HepG2 (cell line): ENCODE measurements at regions not wholly inside any gene's neighbourhood (a gene's known extent, or its start where the extent isn't known, plus 50 kb on each side); places are given as distances from the start of the nearest gene placed in this dataset.

Source experiments
- ATAC-seq: fragments of 200-7000 bp; cut with Tn5 transposase; 3 replicates; pipeline ENCODE4 v1.9.1; 2020; ENCODE audit warnings: mild to moderate bottlenecking, moderate library complexity
- BruUV-seq: library from RNA; stranded (reverse); fragments of 400-500 nt; replicated peaks from 2 replicates; lab custom pipeline; 2021; lab: Mats Ljungman, UMichigan
- CTCF ChIA-PET: fragments of 300-600 bp; formaldehyde crosslinking; extraction: SDS; loops from one replicate; lab custom pipeline; 2021; ENCODE audit warnings: low total read pairs, inconsistent platforms, low intra/inter-chr PET ratio; lab: Yijun Ruan, JAX
- POLR2A ChIA-PET: fragments of 350-600 bp; sonication (Branson Sonifier 250); formaldehyde crosslinking; loops from one replicate; lab custom pipeline; 2020; ENCODE audit warnings: antibody characterized with exemption, inconsistent platforms; lab: Yijun Ruan, JAX
- DNase-seq: peaks from one replicate; pipeline ENCODE4 v3.0.0-alpha.2; 2015; ENCODE audit warnings: low spot score
- FAIRE-seq: peaks from 3 replicates; lab custom pipeline; 2011; peaks lifted over from hg19 to GRCh38; lab: Jason Lieb, UNC
- H2AFZ ChIP-seq: one replicate; pipeline ENCODE4 v1.6.1; 2011; ENCODE audit warnings: low read length, inconsistent platforms
- H3K27ac ChIP-seq: fragments of 300-600 bp; 3 replicates; pipeline ENCODE4 v1.8.0; 2011; ENCODE audit warnings: mixed run types, mild to moderate bottlenecking, mixed read lengths, low read length, inconsistent platforms; ENCODE audit not compliant: insufficient read depth; ENCODE audit errors: extremely low read length
- H3K27me3 ChIP-seq, 2 experiments: fragments of 200-600 bp in 1 of 2; 2 replicates in 1 of 2; 3 replicates in 1 of 2; pipeline versions ENCODE4 v1.6.0 to v1.8.0; 2011; ENCODE audit warnings: low read length in 2 of 2, mild to moderate bottlenecking in 2 of 2, moderate library complexity in 2 of 2, inconsistent platforms in 1 of 2; ENCODE audit not compliant: insufficient read depth in 2 of 2, control insufficient read depth in 1 of 2
- H3K36me3 ChIP-seq, 2 experiments: fragments of 200-600 bp in 1 of 2; replicated peaks in 1 of 2; 2 replicates in 1 of 2; 3 replicates in 1 of 2; pipeline versions ENCODE4 v1.5.1 to v1.8.0; 2011; ENCODE audit warnings: low read length in 2 of 2, inconsistent platforms in 1 of 2; ENCODE audit not compliant: insufficient read depth in 2 of 2, control insufficient read depth in 1 of 2
- H3K4me1 ChIP-seq: 2 replicates; pipeline ENCODE4 v1.5.1; 2012; ENCODE audit warnings: low read length, inconsistent platforms; ENCODE audit not compliant: insufficient read depth
- H3K4me2 ChIP-seq: 2 replicates; pipeline ENCODE4 v1.6.0; 2011; ENCODE audit warnings: low read depth, low read length, inconsistent platforms
- H3K4me3 ChIP-seq, 3 experiments: fragments of 200-600 bp in 1 of 3; sonication (generic), shearing (Covaris generic) in 1 of 3; replicated peaks in 1 of 3; 2 replicates each; pipeline ENCODE4 v1.5.1; 2011 to 2016; ENCODE audit warnings: low read length in 3 of 3, inconsistent platforms in 2 of 3, low read depth in 2 of 3, mild to moderate bottlenecking in 2 of 3, control low read depth in 1 of 3, mixed read lengths in 1 of 3; ENCODE audit not compliant: insufficient read depth in 1 of 3
- H3K79me2 ChIP-seq: one replicate; pipeline ENCODE4 v1.6.1; 2011; ENCODE audit warnings: low read length, inconsistent platforms; ENCODE audit not compliant: insufficient read depth
- H3K9ac ChIP-seq: 2 replicates; pipeline ENCODE4 v1.6.0; 2011; ENCODE audit warnings: mild to moderate bottlenecking, low read depth, low read length, inconsistent platforms; ENCODE audit not compliant: insufficient read depth
- H3K9me3 ChIP-seq: 2 replicates; pipeline ENCODE4 v1.5.1; 2012; ENCODE audit warnings: mild to moderate bottlenecking, low read length
- H4K20me1 ChIP-seq: 2 replicates; pipeline ENCODE4 v1.6.0; 2011; ENCODE audit warnings: inconsistent platforms, mild to moderate bottlenecking, low read length, moderate library complexity; ENCODE audit not compliant: insufficient read depth
- ADNP ChIP-seq: sonication (generic); formaldehyde crosslinking; IDR thresholded peaks from 2 replicates; pipeline ENCODE4 v1.4.0; 2020; ENCODE audit warnings: missing genetic modification reagents
- CBX2 ChIP-seq, 2 experiments: fragments of 200-600 bp in 1 of 2; sonication (generic); formaldehyde crosslinking in 1 of 2; IDR thresholded peaks; 2 replicates each; pipeline versions ENCODE4 v1.7.0 to v1.8.1; 2018 to 2022; ENCODE audit warnings: low read depth in 2 of 2, low read length in 1 of 2, mild to moderate bottlenecking in 1 of 2, missing genetic modification reagents in 1 of 2
- FOXK1 ChIP-seq: sonication (generic); formaldehyde crosslinking; IDR thresholded peaks from 2 replicates; pipeline ENCODE4 v1.4.0; 2020; ENCODE audit warnings: low read depth, missing genetic modification reagents, borderline replicate concordance
- FOXK2 ChIP-seq: fragments of 450-650 bp; IDR thresholded peaks from 2 replicates; pipeline ENCODE4 v1.6.1; 2016
- FOXO1 ChIP-seq: sonication (generic); formaldehyde crosslinking; IDR thresholded peaks from 2 replicates; pipeline ENCODE4 v1.4.0; 2020; ENCODE audit warnings: missing genetic modification reagents
- FOXP1 ChIP-seq, 2 experiments: fragments of 450-650 bp in 1 of 2; IDR thresholded peaks; 2 replicates each; pipeline ENCODE4 v1.6.1; 2017 to 2018; ENCODE audit warnings: antibody characterized with exemption in 1 of 2
- HDAC2 ChIP-seq: sonication (generic); formaldehyde crosslinking; IDR thresholded peaks from 2 replicates; pipeline ENCODE4 v1.4.0; 2020; ENCODE audit warnings: missing genetic modification reagents
- KAT8 ChIP-seq: IDR thresholded peaks from 2 replicates; pipeline ENCODE4 v1.6.1; 2016; ENCODE audit warnings: missing genetic modification reagents, missing compliant biosample characterization
- KDM2A ChIP-seq: sonication (generic); formaldehyde crosslinking; IDR thresholded peaks from 2 replicates; pipeline ENCODE4 v1.4.0; 2020; ENCODE audit warnings: low read depth, missing genetic modification reagents, borderline replicate concordance
- SALL1 ChIP-seq: sonication (generic); formaldehyde crosslinking; IDR thresholded peaks from 2 replicates; pipeline ENCODE4 v1.8.0; 2022; ENCODE audit warnings: mild to moderate bottlenecking, missing genetic modification reagents
- SP5 ChIP-seq: IDR thresholded peaks from 2 replicates; pipeline ENCODE4 v1.6.1; 2016; ENCODE audit warnings: low read depth, borderline replicate concordance
- ZFP1 ChIP-seq: IDR thresholded peaks from 2 replicates; pipeline ENCODE4 v1.6.1; 2016
- ZNF124 ChIP-seq: sonication (generic); formaldehyde crosslinking; IDR thresholded peaks from 2 replicates; pipeline ENCODE4 v1.4.0; 2020; ENCODE audit warnings: missing genetic modification reagents
- ZNF331 ChIP-seq: sonication (generic); formaldehyde crosslinking; IDR thresholded peaks from 2 replicates; pipeline ENCODE4 v1.4.0; 2020; ENCODE audit warnings: missing genetic modification reagents
- ZNF747 ChIP-seq: sonication (generic); formaldehyde crosslinking; IDR thresholded peaks from 2 replicates; pipeline ENCODE4 v1.8.1; 2023; ENCODE audit warnings: missing genetic modification reagents, mild to moderate bottlenecking, borderline replicate concordance
- ZNF788 ChIP-seq: sonication (generic); formaldehyde crosslinking; IDR thresholded peaks from 2 replicates; pipeline ENCODE4 v1.5.0; 2020; ENCODE audit warnings: mild to moderate bottlenecking, missing genetic modification reagents, borderline replicate concordance
- ZNF878 ChIP-seq: sonication (generic); formaldehyde crosslinking; IDR thresholded peaks from 2 replicates; pipeline ENCODE4 v1.8.1; 2023; ENCODE audit warnings: mild to moderate bottlenecking, missing genetic modification reagents, moderate library complexity
- WGBS: methylation state at CpG from one replicate; pipeline ENCODE4 v1.1.6; 2017; ENCODE audit warnings: low lambda C conversion rate; 5-methylcytosine and 5-hydroxymethylcytosine counted together
- in situ Hi-C: cut with HindIII; loops from 2 replicates; pipeline ENCODE4 v1.10.0; 2017; ENCODE audit warnings: low pct_unique_long_range_greater_than_20kb; ENCODE audit not compliant: extremely low pct_ligation_motif_present
- intact Hi-C: fragments of 100-400 bp; cut with micrococcal nuclease; formaldehyde crosslinking; loops from one replicate; pipeline ENCODE4 v1.10.0; 2022; ENCODE audit not compliant: unreplicated experiment
- TF ChIP-seq, protein P1 (sequence below): sonication (generic); formaldehyde crosslinking; IDR thresholded peaks from 2 replicates; pipeline ENCODE4 v1.4.0; 2020; ENCODE audit warnings: missing genetic modification reagents
- TF ChIP-seq, protein P2 (sequence below), 2 experiments: sonication (generic) in 1 of 2; formaldehyde crosslinking in 1 of 2; IDR thresholded peaks; 2 replicates each; pipeline versions ENCODE4 v1.4.0 to v1.6.1; 2018 to 2020; ENCODE audit warnings: missing genetic modification reagents in 2 of 2, borderline replicate concordance in 1 of 2, low read depth in 1 of 2, mild to moderate bottlenecking in 1 of 2, missing biosample characterization in 1 of 2
- TF ChIP-seq, protein P3 (sequence below): IDR thresholded peaks from 2 replicates; pipeline ENCODE4 v1.6.1; 2012; ENCODE audit warnings: inconsistent platforms

DNA sequence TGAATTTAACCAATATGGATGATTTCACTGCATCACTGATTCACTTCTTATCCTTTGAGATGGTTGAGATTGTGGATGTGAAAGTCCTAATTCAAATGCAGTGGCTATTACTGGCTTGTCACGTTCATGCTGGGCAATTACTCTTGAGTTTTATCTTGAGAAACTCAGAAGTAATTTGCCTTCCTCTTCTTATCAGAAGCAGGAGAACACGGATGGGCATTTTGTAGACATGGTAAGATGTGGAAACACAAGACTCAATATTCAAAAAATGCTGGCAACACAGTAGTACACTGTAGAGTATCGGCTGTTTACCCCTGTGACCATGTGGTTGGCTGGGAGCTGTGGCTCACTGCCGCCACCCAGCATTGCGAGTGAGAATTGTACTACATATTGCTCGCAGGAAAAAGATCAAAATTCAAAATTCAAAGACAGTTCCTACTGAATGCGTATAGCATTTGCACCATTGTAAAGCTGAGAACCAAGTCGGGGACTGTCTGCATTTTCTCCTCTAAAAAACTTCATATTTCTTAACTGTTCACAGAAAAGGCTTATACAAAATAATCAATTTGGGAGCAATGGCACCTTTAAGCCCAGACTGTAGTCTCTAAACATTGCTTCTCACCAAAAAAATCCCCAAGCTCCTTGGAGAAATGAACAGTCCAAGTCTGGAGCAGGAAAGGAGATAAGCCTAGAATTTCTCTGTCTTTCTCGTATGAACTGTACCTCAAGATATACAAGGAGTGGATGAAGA lies 61.9 kb upstream of the ELOVL5 start:
- ChIA-PET CTCF (interaction anchor here (1.4 to 5.2 kb wide), 2 partner anchors 27 to 239 kb away, joined by 10 to 108 read pairs; no protein-coding TSS in a partner anchor), POLR2A (no interaction called here)
- Histone ChIP-seq H4K20me1 (no peaks in the 10 kb centered on the region), H3K4me3 (no peak overlapping the region), H3K79me2 (no peaks in the 10 kb centered on the region), H3K4me2 (peak overlapping the region; percentile 60), H3K27ac (no peak overlapping the region), H3K27me3 (peaks cover 0 to 4% of the 10 kb centered on the region in 2 experiments; a peak in 1 of 5 replicates), H3K36me3 (no peaks in the 10 kb centered on the region), H3K9ac (no peak overlapping the region), H2AFZ (peak overlapping the region; percentile 94), H3K4me1 (peaks cover 4% of the 10 kb centered on the region; the same call in 1 of the 2 replicates), H3K9me3 (no peaks in the 10 kb centered on the region)
- 8% methylated on average over 9 of the region's 9 CpGs for WGBS
- in situ Hi-C loops (no loop called here), intact Hi-C loops (loop anchor here (1.0 to 2.0 kb wide), 6 partner anchors 27 to 306 kb away; partner anchors contain the start of gene ELOVL5)
- no TSS peak for BruUV-seq
- peak; percentile 56 for DNase-seq
- FAIRE-seq, result peak; percentile 91
- ATAC-seq, result peak; percentile 100
- no peak for TF ChIP-seq ZNF124 (CRISPR knock-in tag)
- TF ChIP-seq, protein P1, sequence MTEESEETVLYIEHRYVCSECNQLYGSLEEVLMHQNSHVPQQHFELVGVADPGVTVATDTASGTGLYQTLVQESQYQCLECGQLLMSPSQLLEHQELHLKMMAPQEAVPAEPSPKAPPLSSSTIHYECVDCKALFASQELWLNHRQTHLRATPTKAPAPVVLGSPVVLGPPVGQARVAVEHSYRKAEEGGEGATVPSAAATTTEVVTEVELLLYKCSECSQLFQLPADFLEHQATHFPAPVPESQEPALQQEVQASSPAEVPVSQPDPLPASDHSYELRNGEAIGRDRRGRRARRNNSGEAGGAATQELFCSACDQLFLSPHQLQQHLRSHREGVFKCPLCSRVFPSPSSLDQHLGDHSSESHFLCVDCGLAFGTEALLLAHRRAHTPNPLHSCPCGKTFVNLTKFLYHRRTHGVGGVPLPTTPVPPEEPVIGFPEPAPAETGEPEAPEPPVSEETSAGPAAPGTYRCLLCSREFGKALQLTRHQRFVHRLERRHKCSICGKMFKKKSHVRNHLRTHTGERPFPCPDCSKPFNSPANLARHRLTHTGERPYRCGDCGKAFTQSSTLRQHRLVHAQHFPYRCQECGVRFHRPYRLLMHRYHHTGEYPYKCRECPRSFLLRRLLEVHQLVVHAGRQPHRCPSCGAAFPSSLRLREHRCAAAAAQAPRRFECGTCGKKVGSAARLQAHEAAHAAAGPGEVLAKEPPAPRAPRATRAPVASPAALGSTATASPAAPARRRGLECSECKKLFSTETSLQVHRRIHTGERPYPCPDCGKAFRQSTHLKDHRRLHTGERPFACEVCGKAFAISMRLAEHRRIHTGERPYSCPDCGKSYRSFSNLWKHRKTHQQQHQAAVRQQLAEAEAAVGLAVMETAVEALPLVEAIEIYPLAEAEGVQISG (CRISPR knock-in tag), result 0 out of 2 replicates have a peak, but pooled peaks have one; percentile 27
- TF ChIP-seq, protein P2, sequence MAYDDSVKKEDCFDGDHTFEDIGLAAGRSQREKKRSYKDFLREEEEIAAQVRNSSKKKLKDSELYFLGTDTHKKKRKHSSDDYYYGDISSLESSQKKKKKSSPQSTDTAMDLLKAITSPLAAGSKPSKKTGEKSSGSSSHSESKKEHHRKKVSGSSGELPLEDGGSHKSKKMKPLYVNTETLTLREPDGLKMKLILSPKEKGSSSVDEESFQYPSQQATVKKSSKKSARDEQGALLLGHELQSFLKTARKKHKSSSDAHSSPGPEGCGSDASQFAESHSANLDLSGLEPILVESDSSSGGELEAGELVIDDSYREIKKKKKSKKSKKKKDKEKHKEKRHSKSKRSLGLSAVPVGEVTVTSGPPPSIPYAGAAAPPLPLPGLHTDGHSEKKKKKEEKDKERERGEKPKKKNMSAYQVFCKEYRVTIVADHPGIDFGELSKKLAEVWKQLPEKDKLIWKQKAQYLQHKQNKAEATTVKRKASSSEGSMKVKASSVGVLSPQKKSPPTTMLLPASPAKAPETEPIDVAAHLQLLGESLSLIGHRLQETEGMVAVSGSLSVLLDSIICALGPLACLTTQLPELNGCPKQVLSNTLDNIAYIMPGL (CRISPR knock-in tag; IDR thresholded peaks at IDR 0.05; ENCODE audit: borderline replicate concordance in 1 of 2, low read depth in 1 of 2), result peak; percentile 59 to 75; a peak in 3 of 4 replicates
- no peak for TF ChIP-seq ZNF878
- 0 out of 2 replicates have a peak, but pooled peaks have one; percentile 24 for TF ChIP-seq ZFP1 (CRISPR knock-in tag)
- TF ChIP-seq SALL1 (CRISPR knock-in tag), result peak; percentile 41; the same call in 1 of the 2 replicates
- TF ChIP-seq SP5, result no peak
- TF ChIP-seq FOXP1 (IDR thresholded peaks at IDR 0.05), result no peak
- peak; percentile 60 for TF ChIP-seq FOXP1 (CRISPR knock-in tag; IDR thresholded peaks at IDR 0.05)
- TF ChIP-seq ADNP (CRISPR knock-in tag), result no peak
- no peak for TF ChIP-seq CBX2 (IDR thresholded peaks at IDR 0.05; ENCODE audit: low read depth, low read length)
- no peak for TF ChIP-seq CBX2 (CRISPR knock-in tag; IDR thresholded peaks at IDR 0.05; ENCODE audit: low read depth)
- TF ChIP-seq KAT8 (CRISPR knock-in tag), result peak; percentile 50; the same call in 1 of the 2 replicates
- TF ChIP-seq KDM2A, result peak; percentile 64
- peak; percentile 14; the same call in 1 of the 2 replicates for TF ChIP-seq FOXK2
- TF ChIP-seq, protein P3, sequence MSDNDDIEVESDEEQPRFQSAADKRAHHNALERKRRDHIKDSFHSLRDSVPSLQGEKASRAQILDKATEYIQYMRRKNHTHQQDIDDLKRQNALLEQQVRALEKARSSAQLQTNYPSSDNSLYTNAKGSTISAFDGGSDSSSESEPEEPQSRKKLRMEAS, result peak; percentile 93
- no peak for TF ChIP-seq ZNF747 (CRISPR knock-in tag)
- TF ChIP-seq ZNF788 (CRISPR knock-in tag), result 0 out of 2 replicates have a peak, but pooled peaks have one; percentile 22
- TF ChIP-seq HDAC2 (CRISPR knock-in tag), result peak; percentile 39; the same call in 1 of the 2 replicates
- TF ChIP-seq ZNF331 (CRISPR knock-in tag), result peak; percentile 76
- TF ChIP-seq FOXO1 (CRISPR knock-in tag), result peak; percentile 94
- peak; percentile 78 for TF ChIP-seq FOXK1 (CRISPR knock-in tag)
